HFFc6 (cell line): ENCODE measurements at regions not wholly inside any gene's neighbourhood (a gene's known extent, or its start where the extent isn't known, plus 50 kb on each side); places are given as distances from the start of the nearest gene placed in this dataset.

Source experiments
- DNase-seq: peaks from one replicate; pipeline ENCODE4 v3.0.0-alpha.2; 2018
- H3K27ac Mint-ChIP-seq: 2 replicates; pipeline ENCODE4 v1.8.0; 2020; ENCODE audit warnings: mild to moderate bottlenecking, mixed read lengths
- H3K27me3 Mint-ChIP-seq: 2 replicates; pipeline ENCODE4 v1.8.0; 2021; ENCODE audit warnings: mild to moderate bottlenecking, moderate library complexity, mixed read lengths; ENCODE audit not compliant: insufficient read depth
- H3K36me3 Mint-ChIP-seq: 2 replicates; pipeline ENCODE4 v1.8.0; 2021; ENCODE audit warnings: low read depth, mixed read lengths
- H3K4me1 Mint-ChIP-seq: 2 replicates; pipeline ENCODE4 v1.8.0; 2020; ENCODE audit warnings: low read depth, mixed read lengths
- H3K4me3 Mint-ChIP-seq: 2 replicates; pipeline ENCODE4 v1.8.0; 2020; ENCODE audit warnings: mild to moderate bottlenecking, moderate library complexity, mixed read lengths
- H3K9me3 Mint-ChIP-seq: 2 replicates; pipeline ENCODE4 v1.8.0; 2020; ENCODE audit warnings: mild to moderate bottlenecking, mixed read lengths
- TF ChIP-seq, protein P1 (sequence below): fragments of 200-600 bp; sonication (generic); IDR thresholded peaks from 2 replicates; pipeline ENCODE4 v1.5.0; 2021; ENCODE audit warnings: antibody characterized with exemption, mild to moderate bottlenecking

DNA sequence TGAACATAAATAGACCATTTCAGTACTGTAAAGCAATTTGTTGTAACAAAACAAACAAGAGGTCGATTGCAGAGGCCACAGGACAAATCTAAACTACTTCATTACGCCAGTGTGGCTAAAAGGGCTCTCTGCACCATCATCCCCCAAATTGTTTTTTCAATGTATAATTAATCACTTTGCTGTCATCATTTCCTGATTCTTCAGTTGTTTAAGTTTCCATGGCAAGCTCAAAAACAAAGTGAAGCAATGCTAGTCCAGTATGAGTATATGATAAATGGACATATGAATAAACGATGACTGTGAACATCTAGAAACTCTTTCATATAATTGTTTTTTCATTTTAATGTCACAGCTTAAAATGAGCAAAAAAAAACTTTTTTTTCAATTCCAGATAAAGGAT, 235.4 kb upstream of the FGF13 start:
- H3K9me3 Mint-ChIP-seq, result no peaks in the 10 kb centered on the region
- DNase-seq, result no peak
- H3K36me3 Mint-ChIP-seq, result no peaks in the 10 kb centered on the region
- H3K27ac Mint-ChIP-seq, result no peak overlapping the region
- TF ChIP-seq, protein P1, sequence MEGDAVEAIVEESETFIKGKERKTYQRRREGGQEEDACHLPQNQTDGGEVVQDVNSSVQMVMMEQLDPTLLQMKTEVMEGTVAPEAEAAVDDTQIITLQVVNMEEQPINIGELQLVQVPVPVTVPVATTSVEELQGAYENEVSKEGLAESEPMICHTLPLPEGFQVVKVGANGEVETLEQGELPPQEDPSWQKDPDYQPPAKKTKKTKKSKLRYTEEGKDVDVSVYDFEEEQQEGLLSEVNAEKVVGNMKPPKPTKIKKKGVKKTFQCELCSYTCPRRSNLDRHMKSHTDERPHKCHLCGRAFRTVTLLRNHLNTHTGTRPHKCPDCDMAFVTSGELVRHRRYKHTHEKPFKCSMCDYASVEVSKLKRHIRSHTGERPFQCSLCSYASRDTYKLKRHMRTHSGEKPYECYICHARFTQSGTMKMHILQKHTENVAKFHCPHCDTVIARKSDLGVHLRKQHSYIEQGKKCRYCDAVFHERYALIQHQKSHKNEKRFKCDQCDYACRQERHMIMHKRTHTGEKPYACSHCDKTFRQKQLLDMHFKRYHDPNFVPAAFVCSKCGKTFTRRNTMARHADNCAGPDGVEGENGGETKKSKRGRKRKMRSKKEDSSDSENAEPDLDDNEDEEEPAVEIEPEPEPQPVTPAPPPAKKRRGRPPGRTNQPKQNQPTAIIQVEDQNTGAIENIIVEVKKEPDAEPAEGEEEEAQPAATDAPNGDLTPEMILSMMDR, result no peak
- no peaks in the 10 kb centered on the region for H3K4me1 Mint-ChIP-seq
- H3K27me3 Mint-ChIP-seq, result no peaks in the 10 kb centered on the region
- no peak overlapping the region for H3K4me3 Mint-ChIP-seq

DNA sequence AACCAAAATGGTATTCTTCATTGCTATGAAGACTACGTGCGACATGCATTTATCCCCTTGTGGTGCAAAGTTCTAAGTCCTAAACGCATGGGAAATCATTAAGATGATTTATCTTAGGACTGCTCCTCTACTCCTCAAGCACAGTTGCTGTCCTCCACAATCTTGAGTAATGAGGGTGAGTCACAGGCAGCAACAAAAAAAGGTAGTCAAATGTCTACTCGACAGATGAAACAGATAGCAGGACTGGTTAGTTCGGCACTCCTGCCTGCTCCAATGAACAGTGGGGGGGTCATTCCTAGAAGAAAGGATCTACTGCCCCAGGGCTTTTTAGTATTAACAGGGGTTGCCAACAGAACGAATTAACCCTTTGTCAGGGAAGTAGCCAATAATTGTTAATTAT, 233.7 kb upstream of the FGF13 start:
- Mint-ChIP-seq H3K4me3 (no peak overlapping the region), H3K9me3 (0 out of 2 replicates have a peak, but pooled peaks cover 5% of the 10 kb centered on the region), H3K36me3 (no peaks in the 10 kb centered on the region), H3K4me1 (no peaks in the 10 kb centered on the region), H3K27me3 (no peaks in the 10 kb centered on the region), H3K27ac (no peak overlapping the region)
- peak; percentile 0 for DNase-seq
- TF ChIP-seq, protein P1, result no peak

DNA sequence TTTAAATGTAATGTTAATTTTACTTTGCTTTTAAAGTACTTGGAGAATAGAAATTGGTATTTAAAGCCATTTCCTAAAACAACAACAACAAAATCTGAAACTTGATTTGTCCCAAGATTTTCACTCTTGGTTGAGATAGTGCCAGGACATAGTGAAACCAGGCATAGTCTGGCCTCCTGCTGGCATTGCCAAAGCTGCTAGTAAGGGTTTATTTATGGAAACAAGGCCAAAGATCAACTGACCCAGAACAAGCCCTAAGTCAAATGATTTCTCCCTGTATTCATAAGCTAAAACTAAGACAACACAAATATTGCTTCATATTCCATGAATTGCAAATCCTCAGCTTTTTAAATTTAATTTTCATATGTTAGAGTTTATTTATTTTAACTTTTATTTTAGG, 227.5 kb upstream of the FGF13 start:
- Mint-ChIP-seq H3K9me3 (0 out of 2 replicates have a peak, but pooled peaks cover 5% of the 10 kb centered on the region), H3K4me3 (no peak overlapping the region), H3K4me1 (no peaks in the 10 kb centered on the region), H3K36me3 (no peaks in the 10 kb centered on the region), H3K27me3 (no peaks in the 10 kb centered on the region), H3K27ac (no peak overlapping the region)
- TF ChIP-seq, protein P1, result no peak
- DNase-seq, result no peak

DNA sequence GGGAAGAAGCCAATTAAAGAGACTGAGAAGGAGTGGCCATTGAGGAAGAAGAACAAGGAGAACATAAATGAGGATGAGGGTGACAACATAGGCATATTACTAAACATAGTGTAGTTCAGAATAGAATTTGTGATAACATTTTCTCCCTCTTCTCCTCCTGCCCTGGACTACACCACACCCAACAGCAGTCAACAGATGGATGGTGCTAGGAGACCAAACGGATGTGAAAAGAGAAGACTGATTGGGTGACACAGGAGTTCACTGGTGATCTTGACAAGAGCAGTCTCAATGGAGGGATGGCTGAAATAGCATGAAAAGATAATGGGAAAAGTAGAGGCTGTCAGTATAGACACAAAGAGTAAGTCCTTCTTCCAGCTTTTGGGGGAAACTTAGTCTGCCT, 226.5 kb upstream of the FGF13 start:
- no peaks in the 10 kb centered on the region for H3K4me1 Mint-ChIP-seq
- TF ChIP-seq, protein P1, result no peak
- H3K27me3 Mint-ChIP-seq, result no peaks in the 10 kb centered on the region
- no peak for DNase-seq
- H3K36me3 Mint-ChIP-seq, result no peaks in the 10 kb centered on the region
- H3K4me3 Mint-ChIP-seq, result no peak overlapping the region
- H3K9me3 Mint-ChIP-seq, result 0 out of 2 replicates have a peak, but pooled peaks cover 5% of the 10 kb centered on the region
- no peak overlapping the region for H3K27ac Mint-ChIP-seq

DNA sequence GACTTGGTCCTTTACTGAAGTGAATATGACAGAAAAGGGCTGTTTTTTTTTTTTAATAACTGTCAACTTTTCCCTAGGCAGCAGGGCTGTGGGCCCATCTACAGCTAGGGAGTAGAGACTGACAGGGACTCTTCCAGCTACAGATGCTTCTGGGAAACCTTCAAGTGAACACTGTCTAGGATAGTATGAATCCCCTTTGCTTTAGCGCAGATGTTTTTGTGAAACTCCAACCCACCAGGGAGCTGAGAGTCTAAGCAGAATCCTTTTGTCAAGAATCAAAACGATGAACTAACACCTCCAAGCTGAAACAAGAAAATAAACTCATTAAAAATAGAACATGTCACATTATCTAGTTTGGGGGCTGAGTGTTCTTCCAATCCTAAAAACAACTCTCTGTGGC, 219.7 kb upstream of the FGF13 start:
- H3K4me1 Mint-ChIP-seq, result no peaks in the 10 kb centered on the region
- peaks cover 10% of the 10 kb centered on the region for H3K9me3 Mint-ChIP-seq
- no peak overlapping the region for H3K27ac Mint-ChIP-seq
- H3K36me3 Mint-ChIP-seq, result no peaks in the 10 kb centered on the region
- TF ChIP-seq, protein P1, result no peak
- H3K4me3 Mint-ChIP-seq, result no peak overlapping the region
- H3K27me3 Mint-ChIP-seq, result no peaks in the 10 kb centered on the region
- no peak for DNase-seq

DNA sequence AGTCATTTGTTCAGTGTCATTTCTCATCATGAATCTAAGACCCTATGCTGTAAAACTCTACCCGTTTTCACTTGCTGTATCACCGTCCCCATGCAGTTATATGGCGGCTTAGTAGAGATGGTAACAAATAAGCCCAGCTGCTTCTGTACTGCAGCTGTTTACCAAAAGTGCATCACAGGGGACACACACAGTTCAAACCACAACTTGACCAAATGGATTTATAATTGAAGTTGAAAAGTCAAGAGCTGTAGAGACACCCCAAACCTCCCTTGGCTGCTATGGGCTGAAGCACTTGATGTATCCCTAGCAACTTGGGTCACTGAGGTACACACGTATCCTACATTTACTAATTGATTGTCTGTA, 219.0 kb upstream of the FGF13 start:
- H3K27me3 Mint-ChIP-seq, result no peaks in the 10 kb centered on the region
- no peak for DNase-seq
- peaks cover 10% of the 10 kb centered on the region for H3K9me3 Mint-ChIP-seq
- no peak overlapping the region for H3K27ac Mint-ChIP-seq
- TF ChIP-seq, protein P1, result no peak
- no peak overlapping the region for H3K4me3 Mint-ChIP-seq
- no peaks in the 10 kb centered on the region for H3K36me3 Mint-ChIP-seq
- H3K4me1 Mint-ChIP-seq, result no peaks in the 10 kb centered on the region
